K562 (cell line): ENCODE measurements at regions not wholly inside any gene's neighbourhood (a gene's known extent, or its start where the extent isn't known, plus 50 kb on each side); places are given as distances from the start of the nearest gene placed in this dataset.
A peak's percentile ranks its signal among the peaks of the same experiment; 100 is the strongest.

ENCODE experiments used
- ATAC-seq: fragments of 200-7000 bp; cut with Tn5 transposase; 3 replicates; pipeline ENCODE4 v1.9.1; 2020; ENCODE audit warnings: moderate library complexity
- BruUV-seq: library from RNA; stranded (reverse); fragments of 400-500 nt; replicated peaks from 2 replicates; lab custom pipeline; 2021; lab: Mats Ljungman, UMichigan
- CTCF ChIA-PET: fragments of 300-600 bp; formaldehyde crosslinking; extraction: SDS; loops from one replicate; lab custom pipeline; 2021; ENCODE audit warnings: low intra/inter-chr PET ratio; lab: Yijun Ruan, JAX
- POLR2A ChIA-PET: fragments of 300-600, 350-650 bp; sonication (Branson Sonifier 250); formaldehyde crosslinking; extraction: SDS; loops from one replicate; lab custom pipeline; 2021; ENCODE audit warnings: antibody characterized with exemption, inconsistent platforms; lab: Yijun Ruan, JAX
- DNase-seq, 4 experiments: peaks; one replicate each; pipeline versions ENCODE4 v3.0.0 to v3.0.0-alpha.2; 2011 to 2018; ENCODE audit warnings: low spot score in 3 of 4, mixed read lengths in 3 of 4; ENCODE audit errors: extremely low read depth in 1 of 4
- FAIRE-seq: peaks from 2 replicates; lab custom pipeline; 2011; peaks lifted over from hg19 to GRCh38; lab: Jason Lieb, UNC
- H2AFZ ChIP-seq: 2 replicates; pipeline ENCODE4 v1.6.0; 2011; ENCODE audit warnings: low read depth, low read length, control low read depth, inconsistent platforms
- H3K27ac ChIP-seq: fragments of 200-600 bp; 3 replicates; pipeline ENCODE4 v1.8.0; 2011; ENCODE audit warnings: low read depth, mild to moderate bottlenecking, control low read depth, inconsistent platforms, low read length, moderate library complexity, mixed read lengths; ENCODE audit errors: extremely low read depth
- H3K27me3 ChIP-seq, 2 experiments: fragments of 300-600 bp in 1 of 2; 2 replicates in 1 of 2; 3 replicates in 1 of 2; pipeline versions ENCODE4 v1.6.0 to v1.8.0; 2011; ENCODE audit warnings: inconsistent platforms in 2 of 2, low read length in 2 of 2, mild to moderate bottlenecking in 1 of 2, mixed read lengths in 1 of 2, moderate library complexity in 1 of 2; ENCODE audit not compliant: control insufficient read depth in 2 of 2, insufficient read depth in 2 of 2
- H3K36me3 ChIP-seq: fragments of 300-600 bp; 3 replicates; pipeline ENCODE4 v1.8.0; 2011; ENCODE audit warnings: mild to moderate bottlenecking, low read length, inconsistent platforms; ENCODE audit not compliant: control insufficient read depth, insufficient read depth
- H3K4me1 ChIP-seq, 2 experiments: fragments of 200-600 bp in 1 of 2; replicated peaks in 1 of 2; 2 replicates in 1 of 2; 3 replicates in 1 of 2; pipeline versions ENCODE4 v1.5.1 to v1.8.0; 2011; ENCODE audit warnings: inconsistent platforms in 2 of 2, low read length in 2 of 2, mild to moderate bottlenecking in 1 of 2, mixed read lengths in 1 of 2, moderate library complexity in 1 of 2; ENCODE audit not compliant: control insufficient read depth in 2 of 2, insufficient read depth in 2 of 2
- H3K4me2 ChIP-seq: 2 replicates; pipeline ENCODE4 v1.6.1; 2011; ENCODE audit warnings: low read length, control low read depth, inconsistent platforms, mixed read lengths; ENCODE audit not compliant: insufficient read depth
- H3K4me3 ChIP-seq: fragments of 200-600 bp; sonication (generic), shearing (Covaris generic); 2 replicates; pipeline ENCODE4 v1.5.1; 2016; ENCODE audit warnings: control low read depth, inconsistent platforms
- H3K79me2 ChIP-seq: fragments of 200-600 bp; 3 replicates; pipeline ENCODE4 v1.8.0; 2011; ENCODE audit warnings: low read length, inconsistent platforms; ENCODE audit not compliant: control insufficient read depth, insufficient read depth
- H3K9ac ChIP-seq, 2 experiments: 2 replicates each; pipeline versions ENCODE4 v1.6.0 to v1.6.1; 2011; ENCODE audit warnings: low read depth in 2 of 2, low read length in 2 of 2, control low read depth in 1 of 2, inconsistent platforms in 1 of 2, mild to moderate bottlenecking in 1 of 2, mixed read lengths in 1 of 2; ENCODE audit not compliant: insufficient read depth in 1 of 2
- H3K9me1 ChIP-seq: one replicate; pipeline ENCODE4 v1.6.0; 2011; ENCODE audit warnings: inconsistent platforms, mild to moderate bottlenecking, low read length, moderate library complexity; ENCODE audit not compliant: control insufficient read depth, insufficient read depth
- H3K9me3 ChIP-seq: replicated peaks from 2 replicates; pipeline ENCODE4 v1.5.1; 2011; ENCODE audit warnings: low read depth, low read length, inconsistent platforms; ENCODE audit not compliant: control insufficient read depth, insufficient read depth
- H4K20me1 ChIP-seq: replicated peaks from 2 replicates; pipeline ENCODE4 v1.6.1; 2011; ENCODE audit warnings: low read length, inconsistent platforms, mixed read lengths; ENCODE audit not compliant: control insufficient read depth, insufficient read depth
- BRD9 ChIP-seq: fragments of 450-650 bp; IDR thresholded peaks from 2 replicates; pipeline ENCODE4 v1.6.1; 2018; ENCODE audit warnings: low read depth; ENCODE audit not compliant: partially characterized antibody
- E2F3 ChIP-seq: fragments of 250-450 bp; sonication (Bioruptor Pico); IDR thresholded peaks from 2 replicates; pipeline ENCODE4 v1.4.0; 2020; ENCODE audit warnings: mild to moderate bottlenecking
- HDAC6 ChIP-seq: IDR thresholded peaks from 2 replicates; pipeline ENCODE4 v1.6.1; 2012; ENCODE audit warnings: low read depth, mild to moderate bottlenecking, control low read depth, inconsistent platforms, low read length, moderate library complexity
- HNRNPH1 ChIP-seq: fragments of 200-400 bp; formaldehyde crosslinking; optimal IDR thresholded peaks from 2 replicates; pipeline ENCODE3; 2017; ENCODE audit warnings: low read depth, mild to moderate bottlenecking, low read length, moderate library complexity
- POU5F1 ChIP-seq: fragments of 150-350 bp; IDR thresholded peaks from 2 replicates; pipeline ENCODE4 v1.6.1; 2014; ENCODE audit warnings: borderline replicate concordance, low read length, low read depth, mild to moderate bottlenecking; ENCODE audit not compliant: partially characterized antibody
- RB1 ChIP-seq: fragments of 450-650 bp; IDR thresholded peaks from 2 replicates; pipeline ENCODE4 v1.6.1; 2017; ENCODE audit warnings: low read depth, mild to moderate bottlenecking
- SAFB ChIP-seq: fragments of 200-400 bp; formaldehyde crosslinking; IDR thresholded peaks from 2 replicates; pipeline ENCODE4 v1.6.1; 2017; ENCODE audit warnings: low read depth, low read length, borderline replicate concordance
- SLC30A9 ChIP-seq: fragments of 250-450 bp; sonication (Bioruptor Pico); IDR thresholded peaks from 2 replicates; pipeline ENCODE4 v1.8.0; 2022; ENCODE audit warnings: mild to moderate bottlenecking, moderate library complexity
- SRF ChIP-seq, 2 experiments: fragments of 250-450, 450-650 bp in 1 of 2; sonication (Bioruptor Pico) in 1 of 2; sonication (generic) in 1 of 2; formaldehyde crosslinking; IDR thresholded peaks; 2 replicates each; pipeline versions ENCODE4 v1.5.0 to v1.5.1; 2020 to 2022; ENCODE audit warnings: mild to moderate bottlenecking in 1 of 2, missing genetic modification reagents in 1 of 2
- TOE1 ChIP-seq, 2 experiments: fragments of 450-650 bp in 1 of 2; sonication (generic) in 1 of 2; formaldehyde crosslinking in 1 of 2; IDR thresholded peaks; 2 replicates each; pipeline versions ENCODE4 v1.7.1 to v1.8.0; 2016 to 2022; ENCODE audit warnings: borderline replicate concordance in 2 of 2, mild to moderate bottlenecking in 2 of 2, antibody characterized with exemption in 1 of 2, inconsistent platforms in 1 of 2, low read depth in 1 of 2, missing genetic modification reagents in 1 of 2, moderate library complexity in 1 of 2
- ZNF124 ChIP-seq: sonication (generic); formaldehyde crosslinking; IDR thresholded peaks from 2 replicates; pipeline ENCODE4 v1.8.1; 2022; ENCODE audit warnings: missing genetic modification reagents
- ZNF780A ChIP-seq: fragments of 250-450 bp; sonication (Bioruptor Pico); IDR thresholded peaks from 2 replicates; pipeline ENCODE4 v1.5.0; 2021; ENCODE audit warnings: mild to moderate bottlenecking
- WGBS: fragments of 100-300 bp; shearing (Covaris generic); methylation state at CpG from one replicate; pipeline ENCODE4 v1.1.6; 2016; ENCODE audit warnings: low coverage, mixed read lengths; ENCODE audit not compliant: insufficient coverage; ENCODE audit errors: missing lambda C conversion rate; 5-methylcytosine and 5-hydroxymethylcytosine counted together
- in situ Hi-C: fragments of 300-500 bp; cut with MboI; formaldehyde crosslinking; loops from 4 replicates; pipeline ENCODE4 v1.15.0; 2018; ENCODE audit warnings: inconsistent platforms, mixed read lengths
- intact Hi-C: fragments of 100-400 bp; cut with micrococcal nuclease; formaldehyde crosslinking; loops from 2 replicates; pipeline ENCODE4 v1.14.2; 2022
- TF ChIP-seq, protein P1 (sequence below): fragments of 250-450 bp; sonication (Bioruptor Pico); IDR thresholded peaks from 2 replicates; pipeline ENCODE4 v1.8.0; 2021; ENCODE audit warnings: mild to moderate bottlenecking, moderate library complexity
- TF ChIP-seq, protein P2 (sequence below), 3 experiments: IDR thresholded peaks in 2 of 3; conservative IDR thresholded peaks in 1 of 3; 2 replicates each; pipeline ENCODE4 v1.5.1; 2011 to 2012; ENCODE audit warnings: low read length in 3 of 3, mild to moderate bottlenecking in 3 of 3, control low read depth in 2 of 3, improper control_type of control experiment in 1 of 3, inconsistent platforms in 1 of 3, low read depth in 1 of 3, mixed read lengths in 1 of 3, moderate library complexity in 1 of 3; ENCODE audit not compliant: insufficient read depth in 2 of 3

GRCh38 chr2:861655-862354, 88.8 kb upstream of the SNTG2 start (continued):
- TF ChIP-seq, protein P1, sequence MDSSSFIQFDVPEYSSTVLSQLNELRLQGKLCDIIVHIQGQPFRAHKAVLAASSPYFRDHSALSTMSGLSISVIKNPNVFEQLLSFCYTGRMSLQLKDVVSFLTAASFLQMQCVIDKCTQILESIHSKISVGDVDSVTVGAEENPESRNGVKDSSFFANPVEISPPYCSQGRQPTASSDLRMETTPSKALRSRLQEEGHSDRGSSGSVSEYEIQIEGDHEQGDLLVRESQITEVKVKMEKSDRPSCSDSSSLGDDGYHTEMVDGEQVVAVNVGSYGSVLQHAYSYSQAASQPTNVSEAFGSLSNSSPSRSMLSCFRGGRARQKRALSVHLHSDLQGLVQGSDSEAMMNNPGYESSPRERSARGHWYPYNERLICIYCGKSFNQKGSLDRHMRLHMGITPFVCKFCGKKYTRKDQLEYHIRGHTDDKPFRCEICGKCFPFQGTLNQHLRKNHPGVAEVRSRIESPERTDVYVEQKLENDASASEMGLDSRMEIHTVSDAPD (CRISPR knock-in tag) = no peak
- TF ChIP-seq SAFB (no peak), RB1 (no peak), HDAC6 (no peak), ZNF124 (CRISPR knock-in tag) (no peak), HNRNPH1 (no peak), SRF (CRISPR knock-in tag; IDR thresholded peaks at IDR 0.05) (no peak)

GRCh38 chr2:860259-860855, 90.3 kb upstream of the SNTG2 start:
- Histone ChIP-seq H2AFZ (no peak overlapping the region), H3K4me2 (no peak overlapping the region), H3K27ac (no peak overlapping the region), H3K9me3 (no peaks in the 10 kb centered on the region), H4K20me1 (no peaks in the 10 kb centered on the region), H3K27me3 (peaks cover 0 to 21% of the 10 kb centered on the region in 2 experiments; a peak in 3 of 5 replicates), H3K9me1 (no peaks in the 10 kb centered on the region), H3K79me2 (no peaks in the 10 kb centered on the region), H3K36me3 (no peaks in the 10 kb centered on the region), H3K4me3 (no peak overlapping the region), H3K9ac (no peak overlapping the region; a peak in 1 of 4 replicates), H3K4me1 (no peaks in the 10 kb centered on the region)
- ATAC-seq = peak; percentile 70
- intact Hi-C loops (no loop called here), in situ Hi-C loops (no loop called here)
- DNase-seq = peak in 1 of 4 experiments; percentile 12
- TF ChIP-seq TOE1 (IDR thresholded peaks at IDR 0.05; ENCODE audit: borderline replicate concordance) (no peak), TOE1 (CRISPR knock-in tag; IDR thresholded peaks at IDR 0.05; ENCODE audit: borderline replicate concordance, low read depth) (no peak), SLC30A9 (CRISPR knock-in tag) (no peak), ZNF780A (CRISPR knock-in tag) (no peak), POU5F1 (no peak), BRD9 (no peak), E2F3 (CRISPR knock-in tag) (no peak)
- TF ChIP-seq, protein P2, sequence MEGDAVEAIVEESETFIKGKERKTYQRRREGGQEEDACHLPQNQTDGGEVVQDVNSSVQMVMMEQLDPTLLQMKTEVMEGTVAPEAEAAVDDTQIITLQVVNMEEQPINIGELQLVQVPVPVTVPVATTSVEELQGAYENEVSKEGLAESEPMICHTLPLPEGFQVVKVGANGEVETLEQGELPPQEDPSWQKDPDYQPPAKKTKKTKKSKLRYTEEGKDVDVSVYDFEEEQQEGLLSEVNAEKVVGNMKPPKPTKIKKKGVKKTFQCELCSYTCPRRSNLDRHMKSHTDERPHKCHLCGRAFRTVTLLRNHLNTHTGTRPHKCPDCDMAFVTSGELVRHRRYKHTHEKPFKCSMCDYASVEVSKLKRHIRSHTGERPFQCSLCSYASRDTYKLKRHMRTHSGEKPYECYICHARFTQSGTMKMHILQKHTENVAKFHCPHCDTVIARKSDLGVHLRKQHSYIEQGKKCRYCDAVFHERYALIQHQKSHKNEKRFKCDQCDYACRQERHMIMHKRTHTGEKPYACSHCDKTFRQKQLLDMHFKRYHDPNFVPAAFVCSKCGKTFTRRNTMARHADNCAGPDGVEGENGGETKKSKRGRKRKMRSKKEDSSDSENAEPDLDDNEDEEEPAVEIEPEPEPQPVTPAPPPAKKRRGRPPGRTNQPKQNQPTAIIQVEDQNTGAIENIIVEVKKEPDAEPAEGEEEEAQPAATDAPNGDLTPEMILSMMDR (IDR thresholded peaks at IDR 0.05 in 2 of 3, conservative IDR thresholded peaks at IDR 0.05 in 1 of 3; ENCODE audit: insufficient read depth in 2 of 3, low read depth in 1 of 3, low read length in 3 of 3) = 0 out of 6 replicates have a peak, but pooled peaks of 1 of the 3 experiments have one; percentile 19
- no peak for FAIRE-seq
- ChIA-PET CTCF (no interaction called here), POLR2A (no interaction called here)
- 4% methylated on average over 13 of the region's 14 CpGs for WGBS
- no TSS peak for BruUV-seq
